Heart right ventricle (tissue), 16 donors: ENCODE measurements at regions not wholly inside any gene's neighbourhood (a gene's known extent, or its start where the extent isn't known, plus 50 kb on each side); places are given as distances from the start of the nearest gene placed in this dataset.

Experiments used
- ATAC-seq, 8 donors: fragments of 200-7000 bp; cut with Tn5 transposase; one replicate each; pipeline ENCODE4 v1.9.1; 2020; ENCODE audit warnings: mild to moderate bottlenecking in 8 of 8, moderate library complexity in 8 of 8, moderate number of reproducible peaks in 1 of 8
- DNase-seq, 2 donors: peaks; one replicate each; pipeline ENCODE4 v3.0.0-alpha.2; 2020
- H3K27ac ChIP-seq, 10 donors: fragments of 200-600 bp; sonication (generic) in 2 of 10; one replicate each; pipeline versions ENCODE4 v1.5.0 to v1.8.0; 2020 to 2022; ENCODE audit warnings: mild to moderate bottlenecking in 3 of 10
- H3K27me3 ChIP-seq, 7 donors: fragments of 200-600 bp; one replicate each; pipeline ENCODE4 v1.8.0; 2021 to 2022; ENCODE audit warnings: mild to moderate bottlenecking in 2 of 7
- H3K36me3 ChIP-seq, 9 donors: fragments of 200-600 bp; sonication (generic) in 1 of 9; one replicate each; pipeline versions ENCODE4 v1.5.0 to v1.8.0; 2020 to 2022; ENCODE audit warnings: mild to moderate bottlenecking in 2 of 9
- H3K4me1 ChIP-seq, 9 donors: fragments of 200-600 bp; sonication (generic) in 1 of 9; one replicate each; pipeline versions ENCODE4 v1.5.0 to v1.8.0; 2020 to 2022; ENCODE audit warnings: mild to moderate bottlenecking in 4 of 9
- H3K4me3 ChIP-seq, 10 donors: fragments of 200-600 bp; sonication (generic) in 2 of 10; one replicate each; pipeline versions ENCODE4 v1.5.0 to v1.8.0; 2020 to 2022; ENCODE audit warnings: mild to moderate bottlenecking in 7 of 10, moderate library complexity in 2 of 10
- H3K9me3 ChIP-seq, 11 donors: fragments of 200-600 bp in 10 of 11; sonication (generic) in 2 of 11; one replicate each; pipeline versions ENCODE4 v1.5.0 to v1.8.0; 2013 to 2022; ENCODE audit warnings: mild to moderate bottlenecking in 2 of 11, control low read depth in 1 of 11, moderate library complexity in 1 of 11
- CTCF ChIP-seq, 9 donors: fragments of 200-600 bp; sonication (generic) in 2 of 9; IDR thresholded peaks; one replicate each; pipeline versions ENCODE4 v1.5.0 to v1.8.0; 2021 to 2022; ENCODE audit warnings: antibody characterized with exemption in 9 of 9, mild to moderate bottlenecking in 5 of 9, moderate library complexity in 1 of 9
- WGBS, 2 donors: extraction: QIAGEN DNeasy Blood & Tissue Kit; methylation state at CpG; one replicate each; pipeline ENCODE4 v1.1.7; 2013; ENCODE audit warnings: inconsistent platforms in 1 of 2; 5-methylcytosine and 5-hydroxymethylcytosine counted together
- intact Hi-C, 10 donors: fragments of 100-400 bp; cut with DNase I; formaldehyde crosslinking; loops; one replicate each; pipeline versions ENCODE4 v1.11.1 to v1.14.2; 2022
- donor health status: Arrhythmogenic right ventricular cardiomyopathy.
- donor health status: ischemic (EF 13 %, LVEDD 7.1; RV severe dilation, severe dysfunction).
- donor health status: healthy with polysubstance abuse.
- donor health status: DM: no; HTN: yes; CAD: no.
- donor health status: DM: no; HTN: no; CAD: no.
- donor health status: ischemic (EF 25% LVEDD 6.9; RV normal size, moderate dysfunction).
- donor health status: ischemic (EF 25% LVEDD 5.7; RV mildly dilated, moderate dysfunction).
- donor health status: healthy.
- donor health status: DM: yes; HTN: yes; CAD: no.
- donor health status: Ischemic cardiomyopathy.
- donor health status: ischemic (EF 35%, LVEDD 5.7; RV mildly dilated, moderate dysfunction).
- donor health status: nonischemic (EF 11% LVEDD 7.7; RV severe dilation, severe dysfunction).
- donor health status: DM: yes; HTN: yes; CAD: no.
- donor health status: PGD.
- donor health status: ischemic (EF 29% LVEDD 5.4; RV normal size, mild dysfunction).
- donor health status: nonischemic (EF 23%, LVEDD 6.1; RV moderate dilation, normal function).

- Histone ChIP-seq H3K4me3 (no peak overlapping the region), H3K27ac (no peak overlapping the region), H3K4me1 (no peaks in the 10 kb centered on the region), H3K9me3 (peaks cover 0 to 26% (median 14%) of the 10 kb centered on the region in 11 donors), H3K36me3 (no peaks in the 10 kb centered on the region), H3K27me3 (no peaks in the 10 kb centered on the region)
- TF ChIP-seq CTCF (IDR thresholded peaks at IDR 0.05), result no peak
- intact Hi-C loops, result no loop called here
- DNase-seq, result no peak
- WGBS, 2 donors, result 56 to 86% methylated on average over 3 of the region's 3 CpGs
- ATAC-seq, result no peak
Measured at GRCh38 chr12:47554046-47554653, 151.7 kb downstream of the RPAP3 start.

- Histone ChIP-seq H3K4me3 (no peak overlapping the region), H3K36me3 (no peaks in the 10 kb centered on the region), H3K27ac (no peak overlapping the region), H3K9me3 (peaks cover 0 to 26% (median 14%) of the 10 kb centered on the region in 11 donors), H3K27me3 (no peaks in the 10 kb centered on the region), H3K4me1 (no peaks in the 10 kb centered on the region)
- DNase-seq (no peak), ATAC-seq (no peak)
- whole genome bisulfite sequencing, 2 donors, result 61 to 74% methylated on average over 3 of the region's 3 CpGs
- TF ChIP-seq CTCF (IDR thresholded peaks at IDR 0.05), result no peak
- intact Hi-C loops, result no loop called here
Measured at GRCh38 chr12:47553266-47553665, 152.6 kb downstream of the RPAP3 start.

- Histone ChIP-seq H3K4me1 (no peaks in the 10 kb centered on the region), H3K4me3 (no peak overlapping the region), H3K36me3 (no peaks in the 10 kb centered on the region), H3K27me3 (no peaks in the 10 kb centered on the region), H3K9me3 (peaks cover 0 to 26% (median 14%) of the 10 kb centered on the region in 11 donors), H3K27ac (peak overlapping the region in 2 of 10 donors; percentile 23 to 29)
- no peak for TF ChIP-seq CTCF (IDR thresholded peaks at IDR 0.05)
- intact Hi-C loops, result no loop called here
- 43 to 45% methylated on average over 3 of the region's 3 CpGs for WGBS, 2 donors
- ATAC-seq, result peak; percentile 73 to 96 (median 89)
- peak in 1 of 2 donors; percentile 44 for DNase-seq
Measured at GRCh38 chr12:47551426-47551851, 154.4 kb downstream of the RPAP3 start.

GRCh38 chr12:47549258-47549657 lies 156.6 kb downstream of the RPAP3 start:
- intact Hi-C loops, result no loop called here
- peaks cover 0 to 4% (median 0%) of the 10 kb centered on the region in 7 donors for H3K27me3 ChIP-seq
- no peaks in the 10 kb centered on the region for H3K36me3 ChIP-seq
- 71 to 79% methylated on average over 3 of the region's 3 CpGs for WGBS, 2 donors
- no peak overlapping the region for H3K4me3 ChIP-seq
- no peak for ATAC-seq
- TF ChIP-seq CTCF (IDR thresholded peaks at IDR 0.05), result no peak
- no peak for DNase-seq
- H3K4me1 ChIP-seq, result no peaks in the 10 kb centered on the region
- no peak overlapping the region for H3K27ac ChIP-seq
- peaks cover 0 to 25% (median 14%) of the 10 kb centered on the region in 11 donors for H3K9me3 ChIP-seq
